Medulla oblongata (tissue), 1 donor: ENCODE measurements at regions not wholly inside any gene's neighbourhood (a gene's known extent, or its start where the extent isn't known, plus 50 kb on each side); places are given as distances from the start of the nearest gene placed in this dataset.

Experiments
- DNase-seq: peaks from one replicate; pipeline ENCODE4 v3.0.0-alpha.2; 2015; ENCODE audit errors: extremely low spot score

- no peak for DNase-seq
These were observed 175.4 kb downstream of the IBTK start for GRCh38 chr6:82072121-82072521.

DNA sequence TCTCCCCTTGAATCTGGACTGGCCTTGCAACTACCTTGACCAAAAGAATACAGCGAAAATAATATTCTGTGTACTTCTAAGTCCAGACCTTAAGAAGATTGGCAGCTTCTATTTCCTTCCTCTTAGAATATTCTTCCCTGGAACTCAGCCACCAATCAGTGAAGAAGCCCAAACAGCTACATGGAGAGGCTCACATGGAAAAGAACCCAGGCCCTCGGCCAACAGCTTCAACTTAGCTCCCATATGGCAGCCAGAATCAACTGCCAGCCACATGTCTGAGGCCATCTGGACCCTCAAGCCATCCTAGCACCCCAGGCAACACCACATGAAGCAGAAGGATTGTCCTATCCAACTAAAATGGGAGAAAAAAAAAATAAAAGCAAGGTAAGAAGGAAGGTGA lies 178.8 kb downstream of the IBTK start:
- DNase-seq: no peak

DNA sequence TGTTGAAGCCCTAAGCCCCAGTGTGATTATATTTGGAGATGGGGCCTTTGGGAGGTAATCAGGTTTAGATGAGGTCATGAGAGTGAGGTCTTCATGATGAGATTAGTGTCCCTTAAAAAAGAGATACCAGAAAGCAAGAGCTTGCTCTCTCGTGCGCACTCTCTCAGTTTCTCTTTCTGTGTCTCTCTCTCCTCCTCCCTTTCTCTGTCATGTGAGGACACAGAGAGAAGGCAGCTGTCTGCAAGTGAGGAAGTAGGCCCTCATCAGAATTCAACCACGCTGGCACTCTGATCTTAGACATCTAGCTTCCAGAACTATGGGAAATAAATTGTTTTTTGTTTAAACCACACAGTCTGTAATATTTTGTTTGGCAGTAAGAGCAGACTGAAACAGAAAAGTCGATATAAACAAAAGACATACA lies 180.5 kb downstream of the IBTK start:
- DNase-seq: peak; percentile 84

GRCh38 chr6:82066196-82066595 lies 181.3 kb downstream of the IBTK start:
- DNase-seq: no peak

DNA sequence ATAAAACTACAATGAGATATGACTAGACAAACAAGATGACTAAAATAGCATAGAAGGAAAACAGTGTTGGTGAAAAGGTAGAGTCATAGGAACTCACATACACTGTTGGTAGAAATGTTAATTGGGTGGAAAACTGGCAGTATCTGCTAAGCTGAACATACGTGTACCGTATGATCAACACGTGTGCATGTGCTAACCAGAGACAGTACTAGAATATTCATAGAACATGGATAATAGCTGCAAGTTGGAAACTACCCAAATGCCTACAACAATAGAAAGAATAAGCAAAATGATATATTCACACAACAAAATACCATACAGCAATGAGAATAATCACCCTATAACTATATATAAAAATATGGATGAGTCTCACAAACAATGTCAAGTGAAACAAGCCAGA lies 184.0 kb downstream of the IBTK start:
- no peak for DNase-seq

- no peak for DNase-seq
These were observed 185.3 kb downstream of the IBTK start for GRCh38 chr6:82062219-82062618.

DNA sequence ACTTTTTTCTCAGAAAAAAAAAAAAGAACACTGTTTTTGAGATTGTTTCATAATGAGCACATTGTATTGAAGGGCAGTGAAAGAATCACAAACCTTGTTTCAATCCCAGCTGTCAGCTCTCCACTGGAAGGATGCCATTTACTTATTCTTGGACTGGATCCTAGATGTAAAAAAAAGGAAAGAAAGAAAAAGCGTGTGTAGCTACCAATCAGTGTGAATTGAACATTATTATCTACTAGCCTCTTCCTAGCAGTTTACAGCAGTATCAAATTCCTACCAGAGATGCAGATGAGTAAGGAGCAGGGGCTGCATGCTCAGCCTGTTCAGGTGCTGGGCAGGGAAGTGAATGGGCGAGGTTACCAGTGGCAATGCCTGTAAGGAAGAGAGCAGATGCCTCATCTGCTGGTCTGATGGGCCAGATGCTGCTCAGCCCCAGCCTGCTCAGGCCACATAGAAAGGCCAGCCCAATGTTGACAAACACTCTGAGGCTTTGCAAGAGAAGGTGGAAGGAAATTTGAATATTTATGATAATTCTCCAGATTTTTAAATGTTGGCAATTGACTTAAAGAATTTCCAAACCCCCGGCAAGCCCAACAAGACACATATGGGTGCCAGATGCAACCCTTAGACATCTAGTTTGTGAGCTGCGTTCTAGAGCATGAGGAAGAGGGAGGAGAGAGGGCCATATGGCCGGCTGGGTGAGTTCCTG lies 189.5 kb downstream of the IBTK start:
- peak; percentile 67 for DNase-seq

DNA sequence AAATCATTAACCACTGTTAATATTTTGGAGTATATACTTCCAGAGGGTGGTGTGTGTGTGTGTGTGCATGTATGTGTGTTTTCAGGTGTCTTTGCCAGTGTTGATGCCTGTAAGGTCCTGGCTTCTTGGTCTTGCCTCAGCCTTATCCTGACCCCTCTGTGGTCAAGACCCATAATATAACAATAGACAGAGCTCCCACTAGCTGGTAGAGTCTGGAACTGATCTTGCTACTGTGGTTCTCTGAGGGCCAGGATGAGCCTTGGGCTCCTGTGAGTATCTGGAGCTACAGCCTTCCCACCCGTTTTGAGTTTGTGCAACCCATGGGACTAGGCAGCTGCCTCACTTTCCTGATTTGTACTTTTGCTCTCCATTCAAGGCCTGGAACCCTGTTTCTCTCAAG lies 191.0 kb downstream of the IBTK start:
- no peak for DNase-seq

- DNase-seq: no peak
These were observed 201.4 kb downstream of the IBTK start for GRCh38 chr6:82045965-82046756.

DNA sequence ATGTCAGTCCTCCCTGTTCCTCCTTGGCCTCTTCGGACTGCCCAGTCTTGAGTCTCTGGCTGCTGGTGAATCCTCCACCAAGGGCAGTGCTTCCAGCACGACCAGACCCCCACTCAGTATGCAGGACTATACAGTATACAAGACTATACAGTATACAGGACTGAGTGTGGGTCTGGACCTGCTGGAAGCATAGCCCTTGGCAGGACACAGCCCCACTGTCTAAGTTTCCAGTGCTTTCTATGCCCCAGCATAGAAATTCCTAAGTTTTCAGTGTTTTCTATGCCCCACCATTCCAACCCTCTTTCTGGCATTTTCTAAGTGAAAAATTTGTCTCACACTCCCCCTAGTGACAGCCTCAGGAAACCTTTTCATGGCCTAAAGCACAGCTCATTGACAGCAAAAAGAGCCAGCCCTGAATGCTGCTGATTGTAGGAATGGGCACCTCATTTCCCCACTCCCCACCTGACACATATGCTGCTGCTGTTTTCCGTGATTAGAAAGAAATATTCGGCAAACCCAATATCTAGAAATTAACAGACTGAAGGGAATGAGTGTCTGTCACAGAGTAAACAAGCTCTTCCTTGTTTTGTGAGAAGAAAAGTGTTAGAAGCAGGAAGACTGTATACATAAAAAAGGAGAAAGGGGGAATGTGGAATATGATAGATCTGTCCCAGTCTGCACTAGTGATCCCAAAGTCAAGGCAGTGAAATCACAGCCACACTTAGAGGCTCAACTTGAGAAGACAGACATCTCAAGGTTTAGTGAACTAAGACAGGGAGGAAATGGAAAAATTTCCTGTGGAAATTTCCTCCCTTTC lies 206.9 kb downstream of the IBTK start:
- peak; percentile 89 for DNase-seq

DNA sequence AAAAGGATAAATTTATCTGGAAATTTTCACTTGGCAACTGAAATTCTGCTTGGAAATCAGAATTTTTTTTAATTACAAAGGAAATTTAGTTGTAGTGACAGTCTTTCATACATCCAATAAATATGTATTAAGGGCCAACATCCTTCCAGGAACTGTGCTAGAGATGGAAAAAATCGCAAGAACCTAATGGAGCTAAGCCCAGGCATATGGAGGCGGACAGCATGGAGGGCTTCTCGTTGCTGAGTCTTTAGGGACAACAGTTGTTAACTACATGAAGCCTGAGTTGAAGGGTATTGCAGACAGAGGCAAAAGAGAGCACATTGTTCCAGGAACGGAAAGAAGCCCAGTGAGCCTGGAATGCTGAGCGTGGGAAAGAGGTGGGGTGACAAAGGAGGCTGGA lies 208.9 kb downstream of the IBTK start:
- DNase-seq: no peak

- DNase-seq: no peak
These were observed 212.0 kb downstream of the IBTK start for GRCh38 chr6:82035526-82035925.

DNA sequence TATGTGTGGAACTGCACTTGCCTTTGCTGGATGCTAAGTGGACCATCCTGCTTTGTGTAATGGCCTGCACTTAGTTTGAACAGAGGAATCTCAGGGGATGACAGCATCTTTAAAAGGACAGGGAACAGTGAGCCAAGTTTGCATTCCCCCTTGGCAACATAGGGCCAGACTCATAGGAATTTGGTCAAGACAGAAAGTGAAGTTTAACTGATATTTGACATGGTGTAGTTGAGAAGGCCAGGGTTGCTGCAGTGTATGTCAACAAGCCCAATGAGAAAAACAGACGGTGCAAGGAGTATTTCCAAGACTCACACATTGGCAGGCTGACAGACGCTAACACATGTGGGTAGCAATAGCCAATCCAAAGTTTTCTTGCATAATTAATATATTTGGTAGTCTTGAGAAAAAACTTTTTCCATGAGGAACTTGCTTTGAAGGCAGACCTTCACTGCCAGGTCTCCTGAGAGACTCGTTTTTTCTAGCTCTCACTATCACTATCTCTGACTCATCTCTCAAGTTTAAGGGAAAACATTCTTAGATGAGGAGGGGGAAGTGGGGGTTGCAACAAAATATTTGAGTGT lies 213.8 kb downstream of the IBTK start:
- no peak for DNase-seq

DNA sequence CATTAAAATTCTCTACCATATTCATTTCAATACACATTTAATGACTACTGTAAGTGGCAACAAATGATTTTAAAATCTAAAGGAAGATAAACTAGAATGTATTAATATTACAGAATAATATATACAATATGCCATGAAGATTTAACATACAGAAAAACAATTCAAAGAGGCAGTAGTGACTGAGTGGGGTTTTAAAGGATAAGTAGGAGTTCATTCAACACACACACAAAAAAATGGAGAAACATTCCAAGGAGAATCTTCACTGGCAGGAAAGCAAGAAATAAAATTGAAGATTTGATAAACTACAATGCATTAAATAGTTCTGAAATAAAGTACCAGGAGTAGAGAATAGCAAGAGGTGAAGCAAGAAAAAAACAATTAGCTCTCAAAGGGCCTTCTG lies 215.1 kb downstream of the IBTK start:
- no peak for DNase-seq

- DNase-seq: peak; percentile 54
These were observed 216.6 kb downstream of the IBTK start for GRCh38 chr6:82030761-82031503.

GRCh38 chr6:82030301-82030700 lies 217.2 kb downstream of the IBTK start:
- DNase-seq: no peak

GRCh38 chr6:82025271-82025670 lies 222.3 kb downstream of the IBTK start:
- DNase-seq: no peak

GRCh38 chr6:82022614-82023129 lies 224.9 kb downstream of the IBTK start:
- DNase-seq: no peak

- no peak for DNase-seq
These were observed 229.8 kb downstream of the IBTK start for GRCh38 chr6:82017773-82018172.

- DNase-seq: no peak
These were observed 230.3 kb downstream of the IBTK start for GRCh38 chr6:82017288-82017687.

DNA sequence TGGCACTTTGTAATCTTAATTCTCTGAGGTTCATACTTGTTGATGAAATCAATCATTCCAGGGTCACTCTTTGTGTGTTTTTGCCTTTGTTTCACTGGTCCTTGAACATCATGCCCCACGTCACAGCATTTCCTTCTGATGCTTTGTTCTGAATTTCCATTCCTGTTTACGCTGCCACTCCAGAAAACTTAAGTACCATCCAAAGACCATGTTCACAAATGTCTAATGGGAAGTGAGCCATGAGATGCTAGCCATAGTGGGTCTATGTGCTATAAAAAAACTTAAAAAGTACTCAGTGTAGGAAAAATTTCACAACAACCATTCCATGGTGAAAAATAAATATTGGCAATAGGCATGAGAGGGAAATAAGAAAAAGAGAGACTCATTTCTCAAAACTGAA lies 232.0 kb downstream of the IBTK start:
- DNase-seq: no peak
